Activated CD8-positive, alpha-beta T cell treated with anti-CD3 and anti-CD28 coated beads for 36 hours (primary cell): ENCODE measurements at regions not wholly inside any gene's neighbourhood (a gene's known extent, or its start where the extent isn't known, plus 50 kb on each side); places are given as distances from the start of the nearest gene placed in this dataset.

ENCODE experiments used
- ATAC-seq: fragments of 200-7000 bp; cut with Tn5 transposase; one replicate; pipeline ENCODE4 v1.10.0; 2021; ENCODE audit warnings: mild to moderate bottlenecking, moderate library complexity
- CTCF ChIA-PET: fragments of 350-600 bp; sonication (Branson Sonifier 250); formaldehyde crosslinking; loops from one replicate; lab custom pipeline; 2021; ENCODE audit warnings: antibody characterized with exemption; lab: Charles Lee
- POLR2A ChIA-PET: fragments of 350-600 bp; sonication (Branson Sonifier 250); formaldehyde crosslinking; loops from one replicate; lab custom pipeline; 2021; ENCODE audit warnings: antibody characterized with exemption; lab: Charles Lee
- DNase-seq: peaks from one replicate; pipeline ENCODE4 v3.0.0-alpha.2; 2020
- H3K27ac Mint-ChIP-seq: one replicate; pipeline ENCODE4 v1.8.0; 2021; ENCODE audit warnings: mild to moderate bottlenecking, mixed read lengths
- H3K27me3 Mint-ChIP-seq: one replicate; pipeline ENCODE4 v1.8.0; 2021; ENCODE audit warnings: mixed read lengths
- H3K36me3 Mint-ChIP-seq: one replicate; pipeline ENCODE4 v1.8.0; 2021; ENCODE audit warnings: low read depth, mixed read lengths
- H3K4me1 Mint-ChIP-seq: one replicate; pipeline ENCODE4 v1.8.0; 2021; ENCODE audit warnings: low read depth, mixed read lengths
- H3K4me3 Mint-ChIP-seq: one replicate; pipeline ENCODE4 v1.8.0; 2021; ENCODE audit warnings: mild to moderate bottlenecking, moderate library complexity, mixed read lengths
- H3K9me3 Mint-ChIP-seq: one replicate; pipeline ENCODE4 v1.8.0; 2021; ENCODE audit warnings: mixed read lengths
- intact Hi-C: fragments of 100-400 bp; cut with micrococcal nuclease; formaldehyde crosslinking; loops from one replicate; pipeline ENCODE4 v1.10.0; 2022
- TF ChIP-seq, protein P1 (sequence below): fragments of 200-600 bp; IDR thresholded peaks from one replicate; pipeline ENCODE4 v1.8.0; 2022; ENCODE audit warnings: antibody characterized with exemption, mild to moderate bottlenecking

DNA sequence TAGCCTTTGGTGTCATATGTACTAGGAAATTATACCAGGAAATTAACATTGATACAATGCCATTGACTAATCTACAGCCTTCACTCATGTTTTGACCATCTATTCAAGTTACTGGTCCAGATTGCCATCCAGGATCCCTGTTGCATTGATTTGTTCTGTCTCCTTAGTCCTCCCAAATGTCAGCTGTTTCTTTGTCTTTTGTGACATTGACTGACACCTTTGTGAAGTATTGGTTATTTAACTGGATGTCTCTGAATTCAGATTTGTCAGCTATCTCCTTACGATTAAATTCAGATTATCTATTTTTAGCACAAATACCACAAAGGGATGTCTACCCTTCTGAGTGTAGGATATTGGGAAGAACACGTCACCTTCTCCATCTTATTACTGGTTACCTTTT is 73.7 kb upstream of the CTNND2 start:
- Mint-ChIP-seq H3K4me1 (no peaks in the 10 kb centered on the region), H3K27me3 (no peaks in the 10 kb centered on the region), H3K4me3 (no peak overlapping the region), H3K9me3 (no peaks in the 10 kb centered on the region), H3K27ac (no peak overlapping the region), H3K36me3 (no peaks in the 10 kb centered on the region)
- DNase-seq (no peak), ATAC-seq (no peak)
- POLR2A ChIA-PET, result no interaction called here
- TF ChIP-seq, protein P1, sequence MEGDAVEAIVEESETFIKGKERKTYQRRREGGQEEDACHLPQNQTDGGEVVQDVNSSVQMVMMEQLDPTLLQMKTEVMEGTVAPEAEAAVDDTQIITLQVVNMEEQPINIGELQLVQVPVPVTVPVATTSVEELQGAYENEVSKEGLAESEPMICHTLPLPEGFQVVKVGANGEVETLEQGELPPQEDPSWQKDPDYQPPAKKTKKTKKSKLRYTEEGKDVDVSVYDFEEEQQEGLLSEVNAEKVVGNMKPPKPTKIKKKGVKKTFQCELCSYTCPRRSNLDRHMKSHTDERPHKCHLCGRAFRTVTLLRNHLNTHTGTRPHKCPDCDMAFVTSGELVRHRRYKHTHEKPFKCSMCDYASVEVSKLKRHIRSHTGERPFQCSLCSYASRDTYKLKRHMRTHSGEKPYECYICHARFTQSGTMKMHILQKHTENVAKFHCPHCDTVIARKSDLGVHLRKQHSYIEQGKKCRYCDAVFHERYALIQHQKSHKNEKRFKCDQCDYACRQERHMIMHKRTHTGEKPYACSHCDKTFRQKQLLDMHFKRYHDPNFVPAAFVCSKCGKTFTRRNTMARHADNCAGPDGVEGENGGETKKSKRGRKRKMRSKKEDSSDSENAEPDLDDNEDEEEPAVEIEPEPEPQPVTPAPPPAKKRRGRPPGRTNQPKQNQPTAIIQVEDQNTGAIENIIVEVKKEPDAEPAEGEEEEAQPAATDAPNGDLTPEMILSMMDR, result no peak
- intact Hi-C loops, result no loop called here
- CTCF ChIA-PET, result no interaction called here

DNA sequence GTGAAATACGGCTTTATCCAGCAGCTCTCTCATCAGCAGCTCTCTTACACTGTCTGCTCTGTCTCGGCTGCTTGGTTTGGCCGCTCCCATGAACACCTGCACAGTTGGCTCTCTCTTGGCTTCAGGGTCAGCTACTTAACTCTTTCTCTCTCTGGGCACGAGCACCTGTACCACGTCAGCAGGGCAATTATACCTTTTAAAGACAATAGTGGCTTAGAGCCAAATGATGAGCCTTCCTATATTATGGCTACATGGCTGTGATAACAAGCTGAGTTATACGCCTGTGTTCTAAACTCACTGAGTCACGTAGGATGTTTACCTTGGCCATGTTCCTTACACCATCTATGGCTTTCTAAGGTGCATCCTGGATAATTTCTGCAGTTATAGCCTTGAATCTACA is 69.2 kb upstream of the CTNND2 start:
- ATAC-seq, result no peak
- H3K36me3 Mint-ChIP-seq, result no peaks in the 10 kb centered on the region
- no peak overlapping the region for H3K27ac Mint-ChIP-seq

DNA sequence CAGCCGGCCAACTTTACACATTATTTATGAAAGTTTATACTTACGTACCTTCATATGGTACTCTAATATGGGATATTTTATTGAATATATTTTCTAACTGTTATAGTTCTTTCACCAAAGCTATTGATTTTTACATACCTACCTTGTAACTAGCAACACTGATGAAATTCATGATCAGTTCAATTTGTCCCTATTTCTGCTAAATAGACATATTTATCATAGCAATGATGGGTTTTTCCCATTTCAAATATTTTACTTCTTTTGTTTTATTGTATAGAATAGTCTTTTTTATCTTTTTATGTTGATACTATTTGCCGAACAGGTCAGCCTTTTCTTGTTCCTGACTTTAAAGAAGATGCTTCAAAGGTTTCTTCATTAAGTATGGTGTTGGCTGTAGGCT is 59.0 kb upstream of the CTNND2 start:
- no peaks in the 10 kb centered on the region for H3K36me3 Mint-ChIP-seq
- TF ChIP-seq, protein P1, result no peak

More for the DNA sequence above, 69.2 kb upstream of the CTNND2 start:
- Mint-ChIP-seq H3K27me3 (no peaks in the 10 kb centered on the region), H3K4me1 (no peaks in the 10 kb centered on the region), H3K4me3 (no peak overlapping the region), H3K9me3 (peaks cover 4% of the 10 kb centered on the region)
- no peak for DNase-seq
- intact Hi-C loops, result no loop called here
- POLR2A ChIA-PET, result no interaction called here
- TF ChIP-seq, protein P1, result no peak
- CTCF ChIA-PET, result no interaction called here

DNA sequence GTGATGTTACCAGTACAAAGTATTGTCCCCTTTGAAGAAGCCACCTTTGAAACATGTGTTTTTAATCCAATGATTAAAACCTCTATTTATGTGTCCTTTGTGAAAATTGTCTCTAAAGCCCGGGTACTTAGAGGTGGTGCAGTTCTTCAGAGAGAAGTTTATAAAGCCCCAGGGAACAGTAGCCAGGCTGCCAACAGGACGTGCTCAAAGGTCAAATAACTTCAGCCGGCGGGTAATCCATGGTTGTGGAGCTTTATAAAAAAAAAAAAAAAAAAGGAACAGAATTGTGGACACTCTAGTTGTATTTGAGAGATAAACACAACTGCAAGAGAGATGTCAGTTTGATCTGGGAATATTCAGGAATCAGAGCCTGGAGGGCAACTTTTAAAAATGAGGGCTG is 57.9 kb upstream of the CTNND2 start:
- Mint-ChIP-seq H3K36me3 (no peaks in the 10 kb centered on the region), H3K9me3 (no peaks in the 10 kb centered on the region), H3K4me1 (no peaks in the 10 kb centered on the region), H3K27me3 (no peaks in the 10 kb centered on the region), H3K27ac (no peak overlapping the region), H3K4me3 (no peak overlapping the region)
- no peak for DNase-seq
- intact Hi-C loops, result no loop called here
- ChIA-PET CTCF (no interaction called here), POLR2A (no interaction called here)
- TF ChIP-seq, protein P1, result no peak
- ATAC-seq, result no peak

More for the DNA sequence above, 59.0 kb upstream of the CTNND2 start:
- no peak for DNase-seq
- Mint-ChIP-seq H3K4me3 (no peak overlapping the region), H3K9me3 (no peaks in the 10 kb centered on the region), H3K27ac (no peak overlapping the region), H3K27me3 (no peaks in the 10 kb centered on the region), H3K4me1 (no peaks in the 10 kb centered on the region)
- intact Hi-C loops, result no loop called here
- ChIA-PET CTCF (no interaction called here), POLR2A (no interaction called here)
- ATAC-seq, result no peak

DNA sequence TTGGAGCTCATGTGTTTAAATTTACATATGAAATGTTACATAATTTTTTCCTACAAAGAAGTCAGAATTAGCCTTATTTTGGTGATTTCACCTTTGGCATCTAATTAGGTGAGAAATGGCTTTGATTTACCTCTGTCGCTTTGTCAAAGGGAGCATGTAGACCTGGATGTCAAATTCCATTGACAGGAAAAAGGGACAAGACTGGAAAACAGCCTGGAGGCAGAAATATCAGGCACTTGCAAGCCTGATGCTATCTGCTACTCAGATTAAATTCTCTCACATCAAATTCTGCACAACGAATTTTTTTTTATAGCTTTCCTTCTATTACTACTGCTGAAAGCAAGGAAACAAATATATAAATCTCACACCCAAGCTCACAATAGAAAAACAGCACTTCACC is 54.1 kb upstream of the CTNND2 start:
- Mint-ChIP-seq H3K9me3 (no peaks in the 10 kb centered on the region), H3K4me3 (no peak overlapping the region), H3K27ac (no peak overlapping the region), H3K4me1 (no peaks in the 10 kb centered on the region), H3K36me3 (no peaks in the 10 kb centered on the region), H3K27me3 (no peaks in the 10 kb centered on the region)
- TF ChIP-seq, protein P1, result no peak
- ChIA-PET CTCF (no interaction called here), POLR2A (no interaction called here)
- intact Hi-C loops, result no loop called here
- no peak for DNase-seq
- no peak for ATAC-seq
